OCI-LY7 (cell line): ENCODE measurements at regions not wholly inside any gene's neighbourhood (a gene's known extent, or its start where the extent isn't known, plus 50 kb on each side); places are given as distances from the start of the nearest gene placed in this dataset.

ENCODE experiments used
- BruUV-seq: library from RNA; stranded (reverse); fragments of 400-500 nt; replicated peaks from 2 replicates; lab custom pipeline; 2021; lab: Mats Ljungman, UMichigan
- CTCF ChIA-PET: fragments of 300-600 bp; sonication (Branson Sonifier 250); formaldehyde crosslinking; loops from one replicate; lab custom pipeline; 2022; ENCODE audit warnings: antibody characterized with exemption; ENCODE audit not compliant: unreplicated experiment; lab: Charles Lee
- POLR2A ChIA-PET: fragments of 300-600 bp; sonication (Branson Sonifier 250); formaldehyde crosslinking; loops from one replicate; lab custom pipeline; 2022; ENCODE audit warnings: antibody characterized with exemption; lab: Charles Lee
- DNase-seq: peaks from one replicate; pipeline ENCODE4 v3.0.0-alpha.2; 2015; ENCODE audit warnings: low spot score
- H2AFZ ChIP-seq: fragments of 200-600 bp; sonication (generic), shearing (Covaris generic); 2 replicates; pipeline ENCODE4 v1.6.1; 2014; ENCODE audit warnings: mild to moderate bottlenecking, antibody characterized with exemption, low read length, moderate library complexity
- H3K27ac ChIP-seq: fragments of 200-600 bp; sonication (generic); 2 replicates; pipeline ENCODE4 v1.5.1; 2014; ENCODE audit warnings: mixed run types, low read depth, mild to moderate bottlenecking, moderate library complexity, low read length, inconsistent platforms; ENCODE audit not compliant: poor library complexity, severe bottlenecking
- H3K36me3 ChIP-seq: fragments of 200-600 bp; sonication (generic); 2 replicates; pipeline ENCODE4 v1.6.1; 2014; ENCODE audit warnings: mild to moderate bottlenecking, antibody characterized with exemption, low read length, moderate library complexity, mixed read lengths; ENCODE audit not compliant: insufficient read depth
- H3K4me1 ChIP-seq: fragments of 200-600 bp; sonication (generic); 2 replicates; pipeline ENCODE4 v1.5.1; 2014; ENCODE audit warnings: mild to moderate bottlenecking, low read length; ENCODE audit not compliant: insufficient read depth, poor library complexity, severe bottlenecking
- H3K4me2 ChIP-seq: fragments of 200-600 bp; sonication (generic); 2 replicates; pipeline ENCODE4 v1.6.1; 2014; ENCODE audit warnings: mild to moderate bottlenecking, low read length
- H3K4me3 ChIP-seq: fragments of 200-600 bp; sonication (generic); 2 replicates; pipeline ENCODE4 v1.5.1; 2014; ENCODE audit warnings: mild to moderate bottlenecking, low read depth, low read length; ENCODE audit not compliant: poor library complexity, severe bottlenecking
- H3K79me2 ChIP-seq: fragments of 200-600 bp; sonication (generic); 2 replicates; pipeline ENCODE4 v1.6.1; 2016; ENCODE audit warnings: low read depth, mild to moderate bottlenecking, low read length, moderate library complexity, mixed read lengths; ENCODE audit not compliant: insufficient read depth
- H3K9me2 ChIP-seq: fragments of 200-600 bp; sonication (generic); 2 replicates; pipeline ENCODE4 v1.6.1; 2016; ENCODE audit warnings: mild to moderate bottlenecking, low read length, mixed read lengths; ENCODE audit not compliant: insufficient read depth
- H3K9me3 ChIP-seq: fragments of 200-600 bp; sonication (generic); 2 replicates; pipeline ENCODE4 v1.6.1; 2014; ENCODE audit warnings: mild to moderate bottlenecking, mixed run types, low read length, mixed read lengths
- H4K20me1 ChIP-seq: fragments of 200-600 bp; sonication (generic); 2 replicates; pipeline ENCODE4 v1.6.1; 2014; ENCODE audit warnings: mild to moderate bottlenecking, antibody characterized with exemption, low read length, moderate library complexity, mixed read lengths; ENCODE audit not compliant: insufficient read depth
- EZH2phosphoT487 ChIP-seq: fragments of 200-600 bp; sonication (generic); IDR thresholded peaks from 2 replicates; pipeline ENCODE4 v1.6.1; 2018; ENCODE audit warnings: low read depth, borderline replicate concordance, mild to moderate bottlenecking, mixed run types, antibody characterized with exemption, low read length, moderate library complexity, mixed read lengths
- intact Hi-C: fragments of 100-400 bp; cut with micrococcal nuclease; formaldehyde crosslinking; loops from one replicate; pipeline ENCODE4 v1.10.0; 2022; ENCODE audit not compliant: unreplicated experiment
- TF ChIP-seq, protein P1 (sequence below): fragments of 200-600 bp; sonication (generic); conservative IDR thresholded peaks from 2 replicates; pipeline ENCODE4 v1.5.1; 2014; ENCODE audit warnings: mild to moderate bottlenecking, antibody characterized with exemption, low read length, moderate library complexity, mixed read lengths

GRCh38 chr5:97454015-97454414, 271.0 kb upstream of the RIOK2 start:
- H3K27ac ChIP-seq = no peak overlapping the region
- intact Hi-C loops = no loop called here
- no peak overlapping the region for H2AFZ ChIP-seq
- ChIA-PET POLR2A (no interaction called here), CTCF (no interaction called here)
- no peak for DNase-seq
- H3K4me2 ChIP-seq = no peak overlapping the region
- no TSS peak for BruUV-seq
- no peak overlapping the region for H3K4me3 ChIP-seq
- no peaks in the 10 kb centered on the region for H3K9me3 ChIP-seq
- no peak for TF ChIP-seq EZH2phosphoT487
- TF ChIP-seq, protein P1, sequence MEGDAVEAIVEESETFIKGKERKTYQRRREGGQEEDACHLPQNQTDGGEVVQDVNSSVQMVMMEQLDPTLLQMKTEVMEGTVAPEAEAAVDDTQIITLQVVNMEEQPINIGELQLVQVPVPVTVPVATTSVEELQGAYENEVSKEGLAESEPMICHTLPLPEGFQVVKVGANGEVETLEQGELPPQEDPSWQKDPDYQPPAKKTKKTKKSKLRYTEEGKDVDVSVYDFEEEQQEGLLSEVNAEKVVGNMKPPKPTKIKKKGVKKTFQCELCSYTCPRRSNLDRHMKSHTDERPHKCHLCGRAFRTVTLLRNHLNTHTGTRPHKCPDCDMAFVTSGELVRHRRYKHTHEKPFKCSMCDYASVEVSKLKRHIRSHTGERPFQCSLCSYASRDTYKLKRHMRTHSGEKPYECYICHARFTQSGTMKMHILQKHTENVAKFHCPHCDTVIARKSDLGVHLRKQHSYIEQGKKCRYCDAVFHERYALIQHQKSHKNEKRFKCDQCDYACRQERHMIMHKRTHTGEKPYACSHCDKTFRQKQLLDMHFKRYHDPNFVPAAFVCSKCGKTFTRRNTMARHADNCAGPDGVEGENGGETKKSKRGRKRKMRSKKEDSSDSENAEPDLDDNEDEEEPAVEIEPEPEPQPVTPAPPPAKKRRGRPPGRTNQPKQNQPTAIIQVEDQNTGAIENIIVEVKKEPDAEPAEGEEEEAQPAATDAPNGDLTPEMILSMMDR = no peak
- no peaks in the 10 kb centered on the region for H3K9me2 ChIP-seq
- H3K79me2 ChIP-seq = no peaks in the 10 kb centered on the region
- no peaks in the 10 kb centered on the region for H3K36me3 ChIP-seq
- no peaks in the 10 kb centered on the region for H3K4me1 ChIP-seq
- no peaks in the 10 kb centered on the region for H4K20me1 ChIP-seq

DNA sequence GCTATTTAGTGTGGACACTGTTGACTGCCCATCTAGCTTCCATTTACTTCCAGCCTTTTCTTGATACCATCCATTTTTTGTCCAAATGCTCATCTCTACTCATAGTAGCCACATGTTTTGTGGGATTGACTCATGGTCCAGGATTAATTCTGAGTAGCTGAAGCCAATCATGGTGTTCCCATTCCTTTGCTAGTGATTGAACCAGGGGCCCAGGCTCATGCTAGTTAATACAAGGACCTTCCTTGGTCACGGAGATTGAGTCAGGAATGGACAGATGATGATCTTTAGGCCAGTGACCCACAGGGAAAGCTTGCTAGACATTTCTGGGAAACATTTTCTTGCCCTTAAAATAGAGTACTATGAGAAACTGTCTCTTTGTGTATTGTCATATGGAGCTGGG, 272.9 kb upstream of the RIOK2 start:
- H3K9me3 ChIP-seq = no peaks in the 10 kb centered on the region
- no peak for DNase-seq
- TF ChIP-seq, protein P1 = no peak
- TF ChIP-seq EZH2phosphoT487 = no peak

DNA sequence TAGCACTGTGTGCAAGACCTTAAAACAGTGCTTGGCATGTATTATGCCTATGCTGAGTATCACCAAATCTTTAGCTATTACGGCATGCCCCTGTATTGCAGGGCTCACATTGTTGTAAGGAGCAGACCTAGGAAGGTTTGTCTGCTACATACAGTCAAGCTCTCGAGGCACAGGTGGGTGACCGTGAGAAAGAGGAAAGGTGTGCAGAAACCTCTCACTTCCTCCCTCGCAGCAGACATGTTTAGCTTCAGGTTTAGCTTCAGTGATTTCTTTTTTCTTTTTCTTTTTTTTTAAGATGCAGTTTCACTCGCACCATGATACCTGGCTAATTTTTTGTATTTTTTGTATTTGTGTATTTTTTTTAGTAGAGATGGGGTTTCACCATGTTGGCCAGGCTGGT, 275.8 kb upstream of the RIOK2 start:
- H3K4me1 ChIP-seq = no peaks in the 10 kb centered on the region
- ChIA-PET POLR2A (interaction anchor here (0.7 kb wide), 1 partner anchor 30 kb away, joined by 6 read pairs; no protein-coding TSS in a partner anchor), CTCF (no interaction called here)
- H3K79me2 ChIP-seq = no peaks in the 10 kb centered on the region
- DNase-seq = peak; percentile 2
- no peaks in the 10 kb centered on the region for H3K36me3 ChIP-seq
- intact Hi-C loops = no loop called here
- no peak overlapping the region for H2AFZ ChIP-seq
- H4K20me1 ChIP-seq = no peaks in the 10 kb centered on the region
- no peak overlapping the region for H3K27ac ChIP-seq
- H3K9me3 ChIP-seq = no peaks in the 10 kb centered on the region
- TF ChIP-seq, protein P1 = no peak
- TF ChIP-seq EZH2phosphoT487 = no peak
- no TSS peak for BruUV-seq
- no peaks in the 10 kb centered on the region for H3K9me2 ChIP-seq
- no peak overlapping the region for H3K4me2 ChIP-seq
- H3K4me3 ChIP-seq = no peak overlapping the region

More for the DNA sequence above, 272.9 kb upstream of the RIOK2 start:
- Histone ChIP-seq H3K27ac (no peak overlapping the region), H3K9me2 (no peaks in the 10 kb centered on the region), H2AFZ (no peak overlapping the region), H3K4me1 (no peaks in the 10 kb centered on the region), H3K4me2 (no peak overlapping the region), H3K36me3 (no peaks in the 10 kb centered on the region), H3K79me2 (no peaks in the 10 kb centered on the region), H4K20me1 (no peaks in the 10 kb centered on the region), H3K4me3 (no peak overlapping the region)
- ChIA-PET POLR2A (no interaction called here), CTCF (no interaction called here)
- no TSS peak for BruUV-seq
- intact Hi-C loops = no loop called here
